ENCODE measurements at regions not wholly inside any gene's neighbourhood (a gene's known extent, or its start where the extent isn't known, plus 50 kb on each side); places are given as distances from the start of the nearest gene placed in this dataset.
A peak's percentile ranks its signal among the peaks of the same experiment; 100 is the strongest.

DNA sequence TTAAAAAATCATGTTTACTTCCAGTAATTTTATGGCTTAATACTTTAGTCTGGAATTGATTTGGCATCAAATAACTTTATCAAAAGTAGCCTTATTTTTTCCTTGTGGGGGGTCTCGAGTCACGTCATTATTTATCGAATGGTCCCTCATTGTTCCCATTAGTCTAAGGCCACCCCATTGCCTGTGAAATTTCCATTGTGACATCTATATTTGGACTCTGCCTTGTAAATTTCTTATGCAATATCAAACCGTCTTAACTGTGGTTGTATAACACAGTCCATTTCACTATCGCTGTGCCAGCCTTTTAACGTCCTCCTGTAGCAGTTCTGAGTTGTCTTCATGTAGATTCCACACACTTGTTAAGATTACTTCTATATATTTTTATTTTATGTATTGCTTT lies 103.9 kb upstream of the RET start:
- WGBS (ENCODE audit: insufficient coverage) = 10% methylated on average over 2 of the region's 6 CpGs
- no peak for TF ChIP-seq CTCF (IDR thresholded peaks at IDR 0.05)
- DNase-seq = no peak
- H3K36me3 ChIP-seq (replicated peaks in 1 of 2; ENCODE audit: control insufficient read depth in 1 of 2, insufficient read depth in 2 of 2, low read length in 2 of 2) = no peaks in the 10 kb centered on the region
- Mint-ChIP-seq H3K36me3 (peaks cover 0 to 2% of the 10 kb centered on the region in 2 donors), H3K27me3 (ENCODE audit: low read depth in 3 of 3) (peaks cover 0 to 3% (median 2%) of the 10 kb centered on the region in 3 donors), H3K27ac (no peak overlapping the region), H3K9me3 (peaks cover 0 to 2% (median 0%) of the 10 kb centered on the region in 7 donors), H3K4me3 (no peak overlapping the region), H3K4me1 (peaks cover 54% of the 10 kb centered on the region)
- H3K4me3 ChIP-seq (replicated peaks in 1 of 3; ENCODE audit: low read depth in 2 of 3, low read length in 3 of 3) = no peak overlapping the region
- H3K27me3 ChIP-seq (ENCODE audit: control insufficient read depth in 2 of 2, insufficient read depth in 2 of 2, low read length in 2 of 2) = no peaks in the 10 kb centered on the region
- intact Hi-C loops (cut with micrococcal nuclease) = no loop called here
- H3K9me3 ChIP-seq (replicated peaks in 1 of 2; ENCODE audit: control insufficient read depth in 1 of 2, insufficient read depth in 1 of 2, low read length in 2 of 2) = no peaks in the 10 kb centered on the region
- peak overlapping the region; percentile 8 for H2AFZ ChIP-seq (ENCODE audit: insufficient read depth, low read depth, low read length, poor library complexity, severe bottlenecking)
- H3K4me1 ChIP-seq (ENCODE audit: control insufficient read depth in 1 of 2, insufficient read depth in 2 of 2, low read length in 2 of 2) = peaks cover 47 to 55% of the 10 kb centered on the region in 2 donors
- H3K9ac ChIP-seq (ENCODE audit: insufficient read depth, low read length, poor library complexity, severe bottlenecking) = no peak overlapping the region
- H4K20me1 ChIP-seq (ENCODE audit: insufficient read depth, low read length) = no peaks in the 10 kb centered on the region
- no peak overlapping the region for H3K4me2 ChIP-seq (replicated peaks; ENCODE audit: extremely low read depth, low read length, poor library complexity, severe bottlenecking)
- no peaks in the 10 kb centered on the region for H3K79me2 ChIP-seq (ENCODE audit: insufficient read depth, low read length)
- no peak overlapping the region for H3K27ac ChIP-seq (ENCODE audit: low read depth in 1 of 2, low read length in 2 of 2)

DNA sequence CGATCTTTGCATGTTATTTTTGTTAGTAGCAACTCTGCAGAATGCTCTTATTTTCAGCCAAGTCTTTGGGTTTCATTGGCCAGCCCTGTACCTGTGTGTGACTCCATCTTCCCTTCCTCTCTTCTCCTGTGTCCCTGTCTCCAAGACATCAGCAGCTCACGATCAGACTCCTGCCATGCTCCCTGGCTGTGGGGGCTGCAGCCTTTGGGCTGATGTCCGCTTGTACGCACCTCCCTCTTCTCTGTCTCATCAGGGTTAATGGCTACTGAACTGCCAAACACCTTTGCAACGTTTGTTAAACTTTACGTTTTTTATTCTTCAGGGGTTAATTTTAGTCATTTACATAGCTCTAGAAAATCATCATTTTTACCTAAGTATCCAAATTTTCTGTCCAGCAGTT lies 103.5 kb upstream of the RET start:
- Histone ChIP-seq H3K9me3 (replicated peaks in 1 of 2; ENCODE audit: control insufficient read depth in 1 of 2, insufficient read depth in 1 of 2, low read length in 2 of 2) (no peaks in the 10 kb centered on the region), H3K9ac (ENCODE audit: insufficient read depth, low read length, poor library complexity, severe bottlenecking) (no peak overlapping the region), H2AFZ (ENCODE audit: insufficient read depth, low read depth, low read length, poor library complexity, severe bottlenecking) (peak overlapping the region; percentile 8), H3K4me2 (replicated peaks; ENCODE audit: extremely low read depth, low read length, poor library complexity, severe bottlenecking) (no peak overlapping the region), H4K20me1 (ENCODE audit: insufficient read depth, low read length) (no peaks in the 10 kb centered on the region), H3K27ac (ENCODE audit: low read depth in 1 of 2, low read length in 2 of 2) (no peak overlapping the region), H3K79me2 (ENCODE audit: insufficient read depth, low read length) (no peaks in the 10 kb centered on the region), H3K4me3 (replicated peaks in 1 of 3; ENCODE audit: low read depth in 2 of 3, low read length in 3 of 3) (no peak overlapping the region), H3K4me1 (ENCODE audit: control insufficient read depth in 1 of 2, insufficient read depth in 2 of 2, low read length in 2 of 2) (peaks cover 47 to 55% of the 10 kb centered on the region in 2 donors), H3K36me3 (replicated peaks in 1 of 2; ENCODE audit: control insufficient read depth in 1 of 2, insufficient read depth in 2 of 2, low read length in 2 of 2) (no peaks in the 10 kb centered on the region), H3K27me3 (ENCODE audit: control insufficient read depth in 2 of 2, insufficient read depth in 2 of 2, low read length in 2 of 2) (no peaks in the 10 kb centered on the region)
- peaks cover 51% of the 10 kb centered on the region for H3K4me1 Mint-ChIP-seq
- intact Hi-C loops (cut with micrococcal nuclease) = no loop called here
- DNase-seq = no peak
- H3K27ac Mint-ChIP-seq = peak overlapping the region in 2 of 7 donors; percentile 65 to 68
- WGBS (ENCODE audit: insufficient coverage) = 84% methylated on average over 4 of the region's 6 CpGs
- H3K27me3 Mint-ChIP-seq (ENCODE audit: low read depth in 3 of 3) = peaks cover 0 to 3% (median 2%) of the 10 kb centered on the region in 3 donors
- TF ChIP-seq CTCF (IDR thresholded peaks at IDR 0.05) = no peak
- peaks cover 0 to 2% of the 10 kb centered on the region in 2 donors for H3K36me3 Mint-ChIP-seq
- H3K4me3 Mint-ChIP-seq = no peak overlapping the region
- peaks cover 0 to 2% (median 0%) of the 10 kb centered on the region in 7 donors for H3K9me3 Mint-ChIP-seq
